Endothelial cell of umbilical vein (primary cell): ENCODE measurements at regions not wholly inside any gene's neighbourhood (a gene's known extent, or its start where the extent isn't known, plus 50 kb on each side); places are given as distances from the start of the nearest gene placed in this dataset.

Experiments used
- BruUV-seq: library from RNA; stranded (reverse); fragments of 400-500 nt; replicated peaks from 2 replicates; lab custom pipeline; 2021; lab: Mats Ljungman, UMichigan
- CTCF ChIA-PET: fragments of 300-600, 350-600 bp; sonication (Branson Sonifier 250); formaldehyde crosslinking; loops from one replicate; lab custom pipeline; 2021; ENCODE audit warnings: antibody characterized with exemption, inconsistent platforms; lab: Charles Lee
- POLR2A ChIA-PET: fragments of 300-600, 350-600 bp; sonication (Branson Sonifier 250); formaldehyde crosslinking; loops from one replicate; lab custom pipeline; 2021; ENCODE audit warnings: antibody characterized with exemption, inconsistent platforms; lab: Charles Lee
- DNase-seq: peaks from one replicate; pipeline ENCODE4 v3.0.0-alpha.2; 2011; ENCODE audit warnings: low read depth, low spot score
- FAIRE-seq: peaks from 2 replicates; lab custom pipeline; 2011; peaks lifted over from hg19 to GRCh38; lab: Jason Lieb, UNC
- H2AFZ ChIP-seq: 2 replicates; pipeline ENCODE4 v1.6.0; 2012; ENCODE audit warnings: low read depth, low read length, control low read depth, inconsistent platforms
- H3K27ac ChIP-seq: 2 replicates; pipeline ENCODE4 v1.5.1; 2011; ENCODE audit warnings: low read depth, mild to moderate bottlenecking, control low read depth, low read length, moderate library complexity; ENCODE audit not compliant: insufficient read depth
- H3K27me3 ChIP-seq, 2 experiments: 2 replicates each; pipeline versions ENCODE4 v1.6.0 to v1.6.1; 2011; ENCODE audit warnings: low read length in 2 of 2, mixed read lengths in 1 of 2; ENCODE audit not compliant: control insufficient read depth in 2 of 2, insufficient read depth in 2 of 2
- H3K36me3 ChIP-seq, 2 experiments: 2 replicates in 1 of 2; 3 replicates in 1 of 2; pipeline ENCODE4 v1.5.1; 2011; ENCODE audit warnings: low read length in 2 of 2, mild to moderate bottlenecking in 1 of 2, moderate library complexity in 1 of 2; ENCODE audit not compliant: control insufficient read depth in 2 of 2, insufficient read depth in 2 of 2; ENCODE audit errors: extremely low read depth in 1 of 2
- H3K4me1 ChIP-seq: 3 replicates; pipeline ENCODE4 v1.5.1; 2011; ENCODE audit warnings: mild to moderate bottlenecking, low read length; ENCODE audit not compliant: control insufficient read depth, insufficient read depth; ENCODE audit errors: extremely low read depth
- H3K4me2 ChIP-seq: 2 replicates; pipeline ENCODE4 v1.6.1; 2011; ENCODE audit warnings: low read length, control low read depth, mixed read lengths; ENCODE audit not compliant: insufficient read depth
- H3K4me3 ChIP-seq, 3 experiments: fragments of 200-600 bp in 1 of 3; sonication (generic), shearing (Covaris generic) in 1 of 3; replicated peaks in 1 of 3; 2 replicates each; pipeline ENCODE4 v1.5.1; 2011 to 2016; ENCODE audit warnings: control low read depth in 3 of 3, low read length in 3 of 3, mild to moderate bottlenecking in 2 of 3, inconsistent platforms in 1 of 3, low read depth in 1 of 3, moderate library complexity in 1 of 3; ENCODE audit not compliant: insufficient read depth in 1 of 3
- H3K79me2 ChIP-seq: 2 replicates; pipeline ENCODE4 v1.6.0; 2012; ENCODE audit warnings: low read length, inconsistent platforms; ENCODE audit not compliant: control insufficient read depth, insufficient read depth
- H3K9ac ChIP-seq: replicated peaks from 2 replicates; pipeline ENCODE3; 2011; ENCODE audit warnings: low read length, control low read depth; ENCODE audit not compliant: insufficient read depth; ENCODE audit errors: extremely low read depth
- H3K9me1 ChIP-seq: replicated peaks from 3 replicates; pipeline ENCODE4 v1.6.0; 2011; ENCODE audit warnings: mild to moderate bottlenecking, low read length; ENCODE audit not compliant: control insufficient read depth, insufficient read depth; ENCODE audit errors: extremely low read depth
- H3K9me3 ChIP-seq: replicated peaks from 2 replicates; pipeline ENCODE4 v1.5.1; 2012; ENCODE audit warnings: low read length, inconsistent platforms; ENCODE audit not compliant: control insufficient read depth, insufficient read depth
- H4K20me1 ChIP-seq: replicated peaks from 2 replicates; pipeline ENCODE3; 2011; ENCODE audit warnings: mild to moderate bottlenecking, low read length; ENCODE audit not compliant: control insufficient read depth, insufficient read depth; ENCODE audit errors: extremely low read depth
- CTCF ChIP-seq, 2 donors: IDR thresholded peaks; 1 replicate in 1 of 2; 2 replicates in 1 of 2; pipeline ENCODE4 v1.5.1; 2011; ENCODE audit warnings: low read length in 2 of 2, mild to moderate bottlenecking in 2 of 2, moderate library complexity in 2 of 2, control low read depth in 1 of 2, inconsistent platforms in 1 of 2, low read depth in 1 of 2; ENCODE audit not compliant: insufficient read depth in 1 of 2; ENCODE audit errors: extremely low read depth in 1 of 2
- MYC ChIP-seq: IDR thresholded peaks from one replicate; pipeline ENCODE4 v1.6.1; 2011; ENCODE audit warnings: mild to moderate bottlenecking, low read depth, low read length
- POLR2A ChIP-seq: IDR thresholded peaks from 2 replicates; pipeline ENCODE4 v1.6.1; 2012; ENCODE audit warnings: low read depth, mild to moderate bottlenecking, control low read depth, low read length
- POLR2AphosphoS5 ChIP-seq: IDR thresholded peaks from 2 replicates; pipeline ENCODE4 v1.6.1; 2012; ENCODE audit warnings: low read depth, mild to moderate bottlenecking, control low read depth, low read length, moderate library complexity; ENCODE audit not compliant: insufficient read depth
- dilution Hi-C: fragments of 300-500 bp; cut with MboI; formaldehyde crosslinking; loops from one replicate; pipeline ENCODE4 v1.15.0; 2019; ENCODE audit warnings: low sequenced_read_pairs; ENCODE audit not compliant: extremely low pct_ligation_motif_present
- intact Hi-C: fragments of 100-400 bp; cut with micrococcal nuclease; formaldehyde crosslinking; loops from one replicate; pipeline ENCODE4 v1.10.0; 2022

GRCh38 chr11:109697140-109697843, 275.3 kb downstream of the C11orf87 start:
- H3K79me2 ChIP-seq = no peaks in the 10 kb centered on the region
- dilution Hi-C loops = no loop called here
- H3K9me1 ChIP-seq = no peaks in the 10 kb centered on the region
- no peak overlapping the region for H3K4me3 ChIP-seq
- no peaks in the 10 kb centered on the region for H3K36me3 ChIP-seq
- peak; percentile 59 to 68 for TF ChIP-seq CTCF (IDR thresholded peaks at IDR 0.05; ENCODE audit: extremely low read depth in 1 of 2, insufficient read depth in 1 of 2, low read depth in 1 of 2, low read length in 2 of 2)
- TF ChIP-seq POLR2A = no peak
- H4K20me1 ChIP-seq = no peaks in the 10 kb centered on the region
- H3K27me3 ChIP-seq = no peaks in the 10 kb centered on the region
- DNase-seq (peak; percentile 44), FAIRE-seq (peak; percentile 48)
- CTCF ChIA-PET = interaction anchor here (0.6 to 4.0 kb wide), 21 partner anchors 9 to 1579 kb away, joined by 3 to 86 read pairs (median 4); partner anchors contain the start of gene DDX10
- no peak overlapping the region for H3K9ac ChIP-seq
- H2AFZ ChIP-seq = no peak overlapping the region
- no TSS peak for BruUV-seq
- intact Hi-C loops = loop anchor here (1.0 to 10.0 kb wide), 4 partner anchors 824 to 1582 kb away; no protein-coding TSS in a partner anchor
- H3K9me3 ChIP-seq = no peaks in the 10 kb centered on the region
- POLR2A ChIA-PET = no interaction called here
- no peaks in the 10 kb centered on the region for H3K4me1 ChIP-seq
- no peak overlapping the region for H3K4me2 ChIP-seq
- no peak overlapping the region for H3K27ac ChIP-seq

- dilution Hi-C loops = no loop called here
- Histone ChIP-seq H3K36me3 (no peaks in the 10 kb centered on the region), H3K9me1 (no peaks in the 10 kb centered on the region), H3K79me2 (no peaks in the 10 kb centered on the region), H3K9me3 (no peaks in the 10 kb centered on the region), H3K4me2 (no peak overlapping the region), H3K4me1 (no peaks in the 10 kb centered on the region), H3K9ac (no peak overlapping the region), H3K4me3 (no peak overlapping the region), H3K27me3 (no peaks in the 10 kb centered on the region), H2AFZ (no peak overlapping the region), H4K20me1 (no peaks in the 10 kb centered on the region), H3K27ac (no peak overlapping the region)
- intact Hi-C loops = loop anchor here (10.0 kb wide), 1 partner anchor 1583 kb away; no protein-coding TSS in a partner anchor
- no peak for TF ChIP-seq MYC
- TF ChIP-seq POLR2AphosphoS5 = no peak
- no TSS peak for BruUV-seq
- ChIA-PET CTCF (interaction anchor here (0.9 to 4.0 kb wide), 6 partner anchors 10 to 1000 kb away, joined by 3 to 86 read pairs (median 6); no protein-coding TSS in a partner anchor), POLR2A (no interaction called here)
- FAIRE-seq (no peak), DNase-seq (no peak)
Measured at GRCh38 chr11:109698237-109698636, 276.2 kb downstream of the C11orf87 start.
